ENCODE measurements at regions not wholly inside any gene's neighbourhood (a gene's known extent, or its start where the extent isn't known, plus 50 kb on each side); places are given as distances from the start of the nearest gene placed in this dataset.

DNA sequence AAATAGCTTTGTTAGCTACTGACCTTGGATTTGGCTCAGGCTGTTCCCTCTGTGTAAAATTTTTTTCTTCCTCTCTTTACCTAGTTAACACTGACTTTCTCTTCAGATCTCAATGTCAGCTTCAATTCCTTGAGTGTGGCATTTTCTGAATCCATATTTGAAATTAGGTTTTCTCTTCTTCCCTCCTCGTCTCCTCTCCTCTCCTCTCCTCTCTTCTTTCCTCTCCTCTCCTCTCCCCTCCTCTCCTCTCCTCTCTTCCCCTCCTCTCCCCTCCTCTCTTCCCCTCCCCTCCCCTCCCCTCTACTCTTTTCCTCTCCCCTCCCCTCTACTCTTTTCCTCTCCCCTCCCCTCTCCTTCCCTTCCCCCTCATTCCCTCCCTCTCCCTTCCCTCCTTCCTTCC lies 453.3 kb downstream of the BMP2 start:
- H3K27ac ChIP-seq = no peak overlapping the region
- TF ChIP-seq POLR2A (IDR thresholded peaks at IDR 0.05) = no peak
- TF ChIP-seq, protein P1, sequence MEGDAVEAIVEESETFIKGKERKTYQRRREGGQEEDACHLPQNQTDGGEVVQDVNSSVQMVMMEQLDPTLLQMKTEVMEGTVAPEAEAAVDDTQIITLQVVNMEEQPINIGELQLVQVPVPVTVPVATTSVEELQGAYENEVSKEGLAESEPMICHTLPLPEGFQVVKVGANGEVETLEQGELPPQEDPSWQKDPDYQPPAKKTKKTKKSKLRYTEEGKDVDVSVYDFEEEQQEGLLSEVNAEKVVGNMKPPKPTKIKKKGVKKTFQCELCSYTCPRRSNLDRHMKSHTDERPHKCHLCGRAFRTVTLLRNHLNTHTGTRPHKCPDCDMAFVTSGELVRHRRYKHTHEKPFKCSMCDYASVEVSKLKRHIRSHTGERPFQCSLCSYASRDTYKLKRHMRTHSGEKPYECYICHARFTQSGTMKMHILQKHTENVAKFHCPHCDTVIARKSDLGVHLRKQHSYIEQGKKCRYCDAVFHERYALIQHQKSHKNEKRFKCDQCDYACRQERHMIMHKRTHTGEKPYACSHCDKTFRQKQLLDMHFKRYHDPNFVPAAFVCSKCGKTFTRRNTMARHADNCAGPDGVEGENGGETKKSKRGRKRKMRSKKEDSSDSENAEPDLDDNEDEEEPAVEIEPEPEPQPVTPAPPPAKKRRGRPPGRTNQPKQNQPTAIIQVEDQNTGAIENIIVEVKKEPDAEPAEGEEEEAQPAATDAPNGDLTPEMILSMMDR (IDR thresholded peaks at IDR 0.05) = no peak
- DNase-seq = no peak
- H3K4me1 ChIP-seq = no peaks in the 10 kb centered on the region
- H3K36me3 ChIP-seq = no peaks in the 10 kb centered on the region
- H3K4me3 ChIP-seq (replicated peaks in 1 of 3) = no peak overlapping the region
- intact Hi-C loops (cut with DNase I) = no loop called here
- 74 to 79% methylated on average over 1 of the region's 1 CpG for WGBS, 2 donors
- no peaks in the 10 kb centered on the region for H3K27me3 ChIP-seq
- H3K9me3 ChIP-seq = no peaks in the 10 kb centered on the region

DNA sequence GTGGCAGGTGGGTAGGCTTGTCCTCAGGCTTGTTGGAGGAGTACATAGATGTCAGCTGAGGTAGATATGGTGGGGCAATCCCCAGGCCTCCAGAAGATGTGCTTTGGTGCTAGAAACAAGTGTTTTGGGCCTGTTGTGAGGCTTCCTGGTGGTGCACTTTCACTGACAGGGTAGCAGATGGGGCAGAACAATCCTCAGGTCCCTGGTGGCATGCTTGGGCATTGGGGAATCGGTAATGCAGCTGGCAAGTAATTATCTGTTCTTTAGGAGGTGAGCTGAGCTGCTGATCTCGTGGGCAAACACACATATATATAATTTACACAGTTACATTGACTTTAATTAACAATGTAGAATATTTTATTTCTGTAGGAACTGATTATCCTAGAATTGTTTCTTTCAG lies 458.7 kb downstream of the BMP2 start:
- DNase-seq = no peak
- Histone ChIP-seq H3K4me3 (replicated peaks in 1 of 3) (no peak overlapping the region), H3K27ac (no peak overlapping the region), H3K36me3 (no peaks in the 10 kb centered on the region), H3K27me3 (no peaks in the 10 kb centered on the region), H3K4me1 (no peaks in the 10 kb centered on the region), H3K9me3 (no peaks in the 10 kb centered on the region)
- intact Hi-C loops (cut with DNase I) = no loop called here
- TF ChIP-seq, protein P1 (IDR thresholded peaks at IDR 0.05) = no peak
- TF ChIP-seq POLR2A (IDR thresholded peaks at IDR 0.05) = no peak
- WGBS, 2 donors = 76 to 77% methylated on average over 2 of the region's 2 CpGs

DNA sequence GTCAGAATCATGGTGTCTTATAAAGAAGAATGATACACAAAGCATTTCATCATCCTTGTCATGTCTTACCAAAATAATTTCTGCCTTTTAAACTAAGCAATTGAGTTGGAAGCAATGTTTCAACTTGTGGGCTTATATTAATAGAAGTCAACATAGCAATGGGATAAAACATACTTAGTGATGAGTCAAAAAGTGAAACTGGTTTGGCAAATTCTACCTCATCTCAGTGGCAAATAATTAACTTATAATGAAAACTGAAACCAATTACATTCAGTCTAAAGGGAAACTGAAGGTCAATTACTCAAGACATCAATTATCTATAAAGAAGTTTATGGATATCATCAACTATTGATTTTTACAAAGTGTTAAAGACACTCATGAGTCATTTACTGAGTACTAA lies 463.8 kb downstream of the BMP2 start:
- Histone ChIP-seq H3K4me3 (replicated peaks in 1 of 3) (no peak overlapping the region), H3K4me1 (no peaks in the 10 kb centered on the region), H3K36me3 (no peaks in the 10 kb centered on the region), H3K9me3 (no peaks in the 10 kb centered on the region), H3K27me3 (no peaks in the 10 kb centered on the region), H3K27ac (no peak overlapping the region)
- DNase-seq = no peak
- intact Hi-C loops (cut with DNase I) = no loop called here
- TF ChIP-seq POLR2A (IDR thresholded peaks at IDR 0.05) = no peak
- TF ChIP-seq, protein P1 (IDR thresholded peaks at IDR 0.05) = no peak

DNA sequence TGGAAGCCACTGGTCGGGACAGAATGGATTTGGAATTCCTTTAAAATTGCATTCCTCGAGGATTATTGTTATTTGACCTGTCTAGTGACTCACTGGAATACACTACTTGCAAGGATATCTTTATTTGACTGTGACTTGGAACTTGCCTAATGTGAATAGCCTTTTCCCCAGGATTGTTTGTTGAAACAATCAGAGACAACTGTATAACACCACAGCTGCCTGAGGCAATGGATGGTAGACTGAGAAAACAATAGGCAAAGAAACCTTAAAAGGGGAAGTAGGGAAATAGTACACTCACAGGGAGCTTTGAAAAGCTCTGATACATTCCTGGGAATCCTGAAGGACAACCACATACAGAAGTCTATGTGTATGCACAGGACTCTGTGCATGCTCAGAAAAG lies 465.3 kb downstream of the BMP2 start:
- no peaks in the 10 kb centered on the region for H3K4me1 ChIP-seq
- TF ChIP-seq, protein P1 (IDR thresholded peaks at IDR 0.05) = no peak
- no peak for TF ChIP-seq POLR2A (IDR thresholded peaks at IDR 0.05)
- no peak overlapping the region for H3K4me3 ChIP-seq (replicated peaks in 1 of 3)
- WGBS, 2 donors = 68 to 86% methylated on average over 2 of the region's 2 CpGs
- no peak overlapping the region for H3K27ac ChIP-seq
- intact Hi-C loops (cut with DNase I) = no loop called here
- no peaks in the 10 kb centered on the region for H3K36me3 ChIP-seq
- H3K27me3 ChIP-seq = no peaks in the 10 kb centered on the region
- no peaks in the 10 kb centered on the region for H3K9me3 ChIP-seq
- no peak for DNase-seq

DNA sequence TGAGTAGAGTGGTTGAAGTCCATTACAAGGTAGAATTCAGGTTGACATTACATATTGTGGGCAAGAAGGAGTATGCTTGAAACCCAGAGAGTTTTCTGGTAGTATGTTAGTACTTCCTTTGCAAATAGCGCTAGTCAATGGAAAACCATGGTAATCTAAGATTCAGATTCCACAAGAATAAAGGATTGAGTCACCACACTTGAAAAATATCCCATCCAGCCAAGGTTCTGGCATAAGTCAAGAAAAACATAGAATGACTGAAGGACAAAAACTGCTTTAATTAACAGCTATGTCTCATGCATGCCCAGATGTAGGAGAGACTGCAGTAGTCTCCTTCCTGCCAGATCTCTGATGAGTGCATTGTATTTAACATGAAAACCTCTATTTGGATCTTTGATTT lies 469.8 kb downstream of the BMP2 start:
- Histone ChIP-seq H3K9me3 (no peaks in the 10 kb centered on the region), H3K27ac (no peak overlapping the region), H3K27me3 (no peaks in the 10 kb centered on the region), H3K4me3 (replicated peaks in 1 of 3) (no peak overlapping the region), H3K4me1 (no peaks in the 10 kb centered on the region), H3K36me3 (no peaks in the 10 kb centered on the region)
- WGBS, 2 donors = 89 to 95% methylated on average over 1 of the region's 1 CpG
- no peak for TF ChIP-seq POLR2A (IDR thresholded peaks at IDR 0.05)
- TF ChIP-seq, protein P1 (IDR thresholded peaks at IDR 0.05) = no peak
- intact Hi-C loops (cut with DNase I) = no loop called here
- DNase-seq = no peak
